Esophagus squamous epithelium (tissue), 4 donors: ENCODE measurements at regions not wholly inside any gene's neighbourhood (a gene's known extent, or its start where the extent isn't known, plus 50 kb on each side); places are given as distances from the start of the nearest gene placed in this dataset.

Source experiments
- POLR2A ChIP-seq, 4 donors: fragments of 450-650 bp; IDR thresholded peaks; one replicate each; pipeline ENCODE4 v1.6.1; 2017; ENCODE audit warnings: antibody characterized with exemption in 4 of 4, mild to moderate bottlenecking in 4 of 4, moderate library complexity in 3 of 4
- TF ChIP-seq, protein P1 (sequence below), 6 experiments: fragments of 450-650 bp in 4 of 6; fragments of 200-600 bp in 2 of 6; sonication (generic) in 2 of 6; IDR thresholded peaks; one replicate each; pipeline ENCODE4 v1.5.1; 2016 to 2019; ENCODE audit warnings: antibody characterized with exemption in 6 of 6, mild to moderate bottlenecking in 4 of 6, moderate library complexity in 4 of 6

DNA sequence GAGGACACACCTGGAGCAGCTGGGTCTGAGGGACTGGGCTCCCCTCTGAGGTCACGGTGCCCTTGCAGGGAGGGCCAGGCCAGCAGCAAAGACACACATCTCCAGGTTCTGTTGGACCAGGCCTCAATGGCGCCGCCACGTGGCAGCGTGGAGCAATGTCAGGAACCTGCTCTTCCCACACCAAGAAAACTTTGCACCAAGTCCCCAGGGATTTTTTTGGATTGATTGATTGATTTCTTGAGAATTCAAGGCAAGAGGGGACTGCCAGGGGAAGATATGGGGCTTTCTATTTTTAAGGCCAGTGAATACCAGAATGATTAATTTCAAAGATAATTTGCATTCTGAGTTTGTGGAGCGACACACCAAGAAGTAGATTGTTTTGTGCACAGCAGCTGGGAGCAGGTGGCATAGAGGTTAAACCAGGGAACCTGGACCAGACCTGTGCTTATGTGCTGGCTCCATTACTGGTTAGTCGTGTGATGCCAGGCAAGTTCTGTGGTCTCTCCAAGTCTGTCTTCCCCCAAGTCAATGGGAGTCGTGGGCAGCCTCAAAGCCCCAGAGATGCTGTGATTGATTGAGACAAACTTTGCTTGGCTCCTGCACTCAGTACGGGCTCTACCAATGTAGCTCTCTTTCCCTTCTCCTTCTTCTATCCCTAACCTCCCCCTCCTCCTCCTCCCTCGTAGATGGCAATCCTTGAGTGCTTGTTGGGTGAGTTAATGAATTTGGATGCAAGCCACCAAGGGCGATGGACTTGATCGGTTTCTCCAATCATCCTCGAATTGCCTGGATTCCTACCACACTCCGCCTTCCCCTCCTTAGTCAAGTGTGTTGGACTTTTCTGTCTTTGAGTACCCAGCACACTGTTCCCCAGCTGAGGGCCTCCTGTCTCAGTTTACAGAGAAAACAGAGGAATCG lies 96.2 kb upstream of the TRPM1 start:
- no peak for TF ChIP-seq POLR2A (IDR thresholded peaks at IDR 0.05)
- TF ChIP-seq, protein P1, sequence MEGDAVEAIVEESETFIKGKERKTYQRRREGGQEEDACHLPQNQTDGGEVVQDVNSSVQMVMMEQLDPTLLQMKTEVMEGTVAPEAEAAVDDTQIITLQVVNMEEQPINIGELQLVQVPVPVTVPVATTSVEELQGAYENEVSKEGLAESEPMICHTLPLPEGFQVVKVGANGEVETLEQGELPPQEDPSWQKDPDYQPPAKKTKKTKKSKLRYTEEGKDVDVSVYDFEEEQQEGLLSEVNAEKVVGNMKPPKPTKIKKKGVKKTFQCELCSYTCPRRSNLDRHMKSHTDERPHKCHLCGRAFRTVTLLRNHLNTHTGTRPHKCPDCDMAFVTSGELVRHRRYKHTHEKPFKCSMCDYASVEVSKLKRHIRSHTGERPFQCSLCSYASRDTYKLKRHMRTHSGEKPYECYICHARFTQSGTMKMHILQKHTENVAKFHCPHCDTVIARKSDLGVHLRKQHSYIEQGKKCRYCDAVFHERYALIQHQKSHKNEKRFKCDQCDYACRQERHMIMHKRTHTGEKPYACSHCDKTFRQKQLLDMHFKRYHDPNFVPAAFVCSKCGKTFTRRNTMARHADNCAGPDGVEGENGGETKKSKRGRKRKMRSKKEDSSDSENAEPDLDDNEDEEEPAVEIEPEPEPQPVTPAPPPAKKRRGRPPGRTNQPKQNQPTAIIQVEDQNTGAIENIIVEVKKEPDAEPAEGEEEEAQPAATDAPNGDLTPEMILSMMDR (IDR thresholded peaks at IDR 0.05): peak in 5 of 6 experiments; percentile 35 to 63 (median 40)
